HL-60 (cell line): ENCODE measurements at regions not wholly inside any gene's neighbourhood (a gene's known extent, or its start where the extent isn't known, plus 50 kb on each side); places are given as distances from the start of the nearest gene placed in this dataset.

ENCODE experiments used
- DNase-seq, 2 experiments: peaks; one replicate each; pipeline ENCODE4 v3.0.0-alpha.2; 2010 to 2020; ENCODE audit warnings: low read depth in 1 of 2, low spot score in 1 of 2
- H3K27ac ChIP-seq: fragments of 250-450 bp; sonication (Bioruptor Pico); replicated peaks from 2 replicates; pipeline ENCODE4 v1.5.1; 2020; ENCODE audit warnings: mild to moderate bottlenecking, moderate library complexity
- H3K27me3 ChIP-seq: fragments of 250-450 bp; sonication (Bioruptor Pico); 2 replicates; pipeline ENCODE4 v1.5.1; 2021; ENCODE audit warnings: mild to moderate bottlenecking, moderate library complexity; ENCODE audit not compliant: insufficient read depth, poor library complexity, severe bottlenecking
- H3K4me3 ChIP-seq: replicated peaks from 2 replicates; pipeline ENCODE4 v1.5.1; 2011; ENCODE audit warnings: mild to moderate bottlenecking, control low read depth, low read length; ENCODE audit not compliant: insufficient read depth
- GABPA ChIP-seq: IDR thresholded peaks from 2 replicates; pipeline ENCODE4 v1.6.1; 2012; ENCODE audit warnings: low read depth
- POLR2AphosphoS5 ChIP-seq: IDR thresholded peaks from 2 replicates; pipeline ENCODE4 v1.6.1; 2012; ENCODE audit warnings: low read depth
- SPI1 ChIP-seq: IDR thresholded peaks from 2 replicates; pipeline ENCODE4 v1.6.1; 2012; ENCODE audit warnings: low read depth, mild to moderate bottlenecking, borderline replicate concordance
- TF ChIP-seq, protein P1 (sequence below): IDR thresholded peaks from 2 replicates; pipeline ENCODE4 v1.6.1; 2012; ENCODE audit warnings: low read depth; ENCODE audit not compliant: insufficient replicate concordance
- TF ChIP-seq, protein P2 (sequence below): IDR thresholded peaks from one replicate; pipeline ENCODE4 v1.5.1; 2011; ENCODE audit warnings: low read length, control low read depth, inconsistent platforms; ENCODE audit not compliant: insufficient read depth

DNA sequence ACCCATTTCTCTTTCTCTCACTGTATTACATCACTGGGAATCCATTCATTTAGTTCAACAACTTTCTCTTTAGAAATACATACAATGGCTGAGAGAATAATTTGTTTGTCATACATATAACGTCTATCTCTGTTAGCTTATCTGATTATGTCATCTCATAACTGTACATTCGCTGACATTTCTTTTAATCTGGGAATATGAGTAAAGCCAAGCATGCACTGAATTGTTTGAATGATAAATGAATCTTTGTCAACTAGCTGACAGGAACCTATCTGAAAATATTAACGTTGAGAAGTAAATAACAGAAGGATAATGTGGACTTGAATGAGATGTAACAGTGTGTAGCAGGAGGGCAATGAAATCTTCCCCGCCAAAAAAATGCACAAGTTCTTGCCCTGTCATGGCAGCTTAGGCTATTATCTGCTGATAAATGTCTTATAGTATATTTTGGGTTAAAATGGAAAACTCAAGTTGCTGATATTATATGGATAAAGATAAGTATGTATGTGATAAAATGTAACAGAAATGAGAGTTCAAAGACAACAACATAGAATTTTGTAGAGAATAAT, 581.2 kb upstream of the ADGRB3 start:
- DNase-seq = no peak
- Histone ChIP-seq H3K4me3 (no peak overlapping the region), H3K27me3 (no peaks in the 10 kb centered on the region), H3K27ac (no peak overlapping the region)
- TF ChIP-seq SPI1 = no peak
- no peak for TF ChIP-seq POLR2AphosphoS5
- TF ChIP-seq, protein P1, sequence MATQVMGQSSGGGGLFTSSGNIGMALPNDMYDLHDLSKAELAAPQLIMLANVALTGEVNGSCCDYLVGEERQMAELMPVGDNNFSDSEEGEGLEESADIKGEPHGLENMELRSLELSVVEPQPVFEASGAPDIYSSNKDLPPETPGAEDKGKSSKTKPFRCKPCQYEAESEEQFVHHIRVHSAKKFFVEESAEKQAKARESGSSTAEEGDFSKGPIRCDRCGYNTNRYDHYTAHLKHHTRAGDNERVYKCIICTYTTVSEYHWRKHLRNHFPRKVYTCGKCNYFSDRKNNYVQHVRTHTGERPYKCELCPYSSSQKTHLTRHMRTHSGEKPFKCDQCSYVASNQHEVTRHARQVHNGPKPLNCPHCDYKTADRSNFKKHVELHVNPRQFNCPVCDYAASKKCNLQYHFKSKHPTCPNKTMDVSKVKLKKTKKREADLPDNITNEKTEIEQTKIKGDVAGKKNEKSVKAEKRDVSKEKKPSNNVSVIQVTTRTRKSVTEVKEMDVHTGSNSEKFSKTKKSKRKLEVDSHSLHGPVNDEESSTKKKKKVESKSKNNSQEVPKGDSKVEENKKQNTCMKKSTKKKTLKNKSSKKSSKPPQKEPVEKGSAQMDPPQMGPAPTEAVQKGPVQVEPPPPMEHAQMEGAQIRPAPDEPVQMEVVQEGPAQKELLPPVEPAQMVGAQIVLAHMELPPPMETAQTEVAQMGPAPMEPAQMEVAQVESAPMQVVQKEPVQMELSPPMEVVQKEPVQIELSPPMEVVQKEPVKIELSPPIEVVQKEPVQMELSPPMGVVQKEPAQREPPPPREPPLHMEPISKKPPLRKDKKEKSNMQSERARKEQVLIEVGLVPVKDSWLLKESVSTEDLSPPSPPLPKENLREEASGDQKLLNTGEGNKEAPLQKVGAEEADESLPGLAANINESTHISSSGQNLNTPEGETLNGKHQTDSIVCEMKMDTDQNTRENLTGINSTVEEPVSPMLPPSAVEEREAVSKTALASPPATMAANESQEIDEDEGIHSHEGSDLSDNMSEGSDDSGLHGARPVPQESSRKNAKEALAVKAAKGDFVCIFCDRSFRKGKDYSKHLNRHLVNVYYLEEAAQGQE = no peak
- TF ChIP-seq, protein P2, sequence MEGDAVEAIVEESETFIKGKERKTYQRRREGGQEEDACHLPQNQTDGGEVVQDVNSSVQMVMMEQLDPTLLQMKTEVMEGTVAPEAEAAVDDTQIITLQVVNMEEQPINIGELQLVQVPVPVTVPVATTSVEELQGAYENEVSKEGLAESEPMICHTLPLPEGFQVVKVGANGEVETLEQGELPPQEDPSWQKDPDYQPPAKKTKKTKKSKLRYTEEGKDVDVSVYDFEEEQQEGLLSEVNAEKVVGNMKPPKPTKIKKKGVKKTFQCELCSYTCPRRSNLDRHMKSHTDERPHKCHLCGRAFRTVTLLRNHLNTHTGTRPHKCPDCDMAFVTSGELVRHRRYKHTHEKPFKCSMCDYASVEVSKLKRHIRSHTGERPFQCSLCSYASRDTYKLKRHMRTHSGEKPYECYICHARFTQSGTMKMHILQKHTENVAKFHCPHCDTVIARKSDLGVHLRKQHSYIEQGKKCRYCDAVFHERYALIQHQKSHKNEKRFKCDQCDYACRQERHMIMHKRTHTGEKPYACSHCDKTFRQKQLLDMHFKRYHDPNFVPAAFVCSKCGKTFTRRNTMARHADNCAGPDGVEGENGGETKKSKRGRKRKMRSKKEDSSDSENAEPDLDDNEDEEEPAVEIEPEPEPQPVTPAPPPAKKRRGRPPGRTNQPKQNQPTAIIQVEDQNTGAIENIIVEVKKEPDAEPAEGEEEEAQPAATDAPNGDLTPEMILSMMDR = no peak
- no peak for TF ChIP-seq GABPA

DNA sequence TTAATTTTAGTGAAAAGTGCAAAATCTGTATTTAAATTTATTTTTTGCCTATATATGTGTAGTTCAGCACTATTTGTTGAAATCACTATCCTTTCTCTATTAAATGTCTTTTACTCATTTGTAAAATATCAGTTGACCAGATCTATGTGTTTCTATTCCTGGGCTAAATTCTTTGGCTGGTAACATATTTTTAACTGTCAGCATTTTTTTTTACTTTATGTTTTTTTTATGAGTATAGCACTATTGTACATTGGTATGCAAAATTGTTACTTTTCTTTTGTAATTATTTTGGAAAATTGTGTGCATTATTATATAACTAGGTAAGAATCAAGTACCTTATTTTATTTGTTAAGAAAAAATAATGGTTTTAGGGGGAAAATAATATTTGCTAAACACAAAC, 582.8 kb upstream of the ADGRB3 start:
- Histone ChIP-seq H3K27ac (no peak overlapping the region), H3K4me3 (no peak overlapping the region), H3K27me3 (no peaks in the 10 kb centered on the region)
- TF ChIP-seq, protein P1 = no peak
- TF ChIP-seq, protein P2 = no peak
- TF ChIP-seq POLR2AphosphoS5 (no peak), SPI1 (no peak), GABPA (no peak)
- DNase-seq = no peak

DNA sequence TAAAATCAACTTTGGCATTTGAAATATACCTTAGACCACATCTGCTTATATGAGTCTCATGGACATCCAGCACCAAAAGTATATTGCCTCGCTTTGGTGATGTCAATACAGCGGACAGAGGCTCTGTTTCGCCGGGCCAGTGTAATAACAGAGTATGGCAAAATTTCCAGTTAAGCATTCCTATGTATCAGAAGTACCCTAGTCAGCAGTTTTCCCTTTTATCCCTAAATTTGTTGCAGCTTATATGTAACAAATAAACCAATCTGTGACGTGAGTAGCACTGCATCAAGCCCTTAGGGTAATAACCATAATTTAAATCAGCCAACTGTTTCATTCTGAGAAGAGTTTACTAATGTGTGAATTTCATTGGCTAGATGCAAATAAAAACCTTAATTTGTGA, 585.5 kb upstream of the ADGRB3 start:
- Histone ChIP-seq H3K27me3 (no peaks in the 10 kb centered on the region), H3K27ac (no peak overlapping the region), H3K4me3 (no peak overlapping the region)
- TF ChIP-seq GABPA (no peak), POLR2AphosphoS5 (no peak), SPI1 (no peak)
- TF ChIP-seq, protein P2 = no peak
- TF ChIP-seq, protein P1 = no peak
- no peak for DNase-seq
